Peyer's patch (tissue), 4 donors: ENCODE measurements at regions not wholly inside any gene's neighbourhood (a gene's known extent, or its start where the extent isn't known, plus 50 kb on each side); places are given as distances from the start of the nearest gene placed in this dataset.
A peak's percentile ranks its signal among the peaks of the same experiment; 100 is the strongest.

Source experiments
- DNase-seq, 3 donors: peaks; one replicate each; pipeline ENCODE4 v3.0.0-alpha.2; 2017 to 2019
- H3K27ac ChIP-seq, 4 donors: fragments of 200-600 bp; sonication (generic); one replicate each; pipeline ENCODE4 v1.5.1; 2016 to 2019
- H3K27me3 ChIP-seq, 2 donors: fragments of 200-600 bp; sonication (generic); one replicate each; pipeline ENCODE4 v1.5.1; 2019
- H3K36me3 ChIP-seq, 3 donors: fragments of 200-600 bp; sonication (generic); one replicate each; pipeline ENCODE4 v1.5.1; 2016 to 2019
- H3K4me1 ChIP-seq, 4 donors: fragments of 200-600 bp; sonication (generic); one replicate each; pipeline ENCODE4 v1.5.1; 2016 to 2019
- H3K4me3 ChIP-seq, 4 donors: fragments of 200-600 bp; sonication (generic); 1 replicate in 3 of 4; 2 replicates in 1 of 4; pipeline ENCODE4 v1.5.1; 2016 to 2019; ENCODE audit warnings: mild to moderate bottlenecking in 1 of 4
- H3K9me3 ChIP-seq, 4 donors: fragments of 200-600 bp; sonication (generic); one replicate each; pipeline ENCODE4 v1.5.1; 2016 to 2019; ENCODE audit warnings: mild to moderate bottlenecking in 1 of 4
- CTCF ChIP-seq, 6 experiments: fragments of 450-650 bp in 4 of 6; fragments of 200-600 bp in 2 of 6; sonication (generic) in 1 of 6; IDR thresholded peaks; one replicate each; pipeline ENCODE4 v1.5.1; 2017 to 2019; ENCODE audit warnings: antibody characterized with exemption in 6 of 6, mild to moderate bottlenecking in 3 of 6, moderate library complexity in 1 of 6
- POLR2A ChIP-seq, 2 donors: fragments of 450-650 bp; IDR thresholded peaks; one replicate each; pipeline ENCODE4 v1.5.1; 2017; ENCODE audit warnings: antibody characterized with exemption in 2 of 2, mild to moderate bottlenecking in 2 of 2, moderate library complexity in 2 of 2

- H3K27ac ChIP-seq = no peak overlapping the region
- H3K9me3 ChIP-seq = no peaks in the 10 kb centered on the region
- H3K36me3 ChIP-seq = no peaks in the 10 kb centered on the region
- H3K4me1 ChIP-seq = peaks cover 0 to 22% (median 3%) of the 10 kb centered on the region in 4 donors
- H3K4me3 ChIP-seq = no peak overlapping the region
- no peak for DNase-seq
- H3K27me3 ChIP-seq = no peaks in the 10 kb centered on the region
- no peak for TF ChIP-seq CTCF (IDR thresholded peaks at IDR 0.05)
- TF ChIP-seq POLR2A (IDR thresholded peaks at IDR 0.05) = no peak
Measured at GRCh38 chr12:46468813-46469212, 96.2 kb upstream of the SLC38A2 start.

GRCh38 chr12:46468160-46468559 is 95.6 kb upstream of the SLC38A2 start:
- no peaks in the 10 kb centered on the region for H3K27me3 ChIP-seq
- peak in 1 of 3 donors; percentile 69 for DNase-seq
- peak overlapping the region in 1 of 4 donors; percentile 66 for H3K27ac ChIP-seq
- H3K36me3 ChIP-seq = no peaks in the 10 kb centered on the region
- TF ChIP-seq POLR2A (IDR thresholded peaks at IDR 0.05) (no peak), CTCF (IDR thresholded peaks at IDR 0.05) (peak in 4 of 6 experiments; percentile 4 to 55 (median 46))
- no peaks in the 10 kb centered on the region for H3K9me3 ChIP-seq
- peaks cover 0 to 16% (median 0%) of the 10 kb centered on the region in 4 donors for H3K4me1 ChIP-seq
- H3K4me3 ChIP-seq = no peak overlapping the region

- Histone ChIP-seq H3K9me3 (no peaks in the 10 kb centered on the region), H3K27ac (no peak overlapping the region), H3K4me3 (no peak overlapping the region), H3K36me3 (no peaks in the 10 kb centered on the region), H3K27me3 (no peaks in the 10 kb centered on the region), H3K4me1 (peaks cover 0 to 14% (median 6%) of the 10 kb centered on the region in 4 donors)
- TF ChIP-seq CTCF (IDR thresholded peaks at IDR 0.05) (no peak), POLR2A (IDR thresholded peaks at IDR 0.05) (no peak)
- no peak for DNase-seq
Measured at GRCh38 chr12:46465307-46465706, 92.7 kb upstream of the SLC38A2 start.

- Histone ChIP-seq H3K4me3 (no peak overlapping the region), H3K27ac (no peak overlapping the region), H3K27me3 (no peaks in the 10 kb centered on the region), H3K9me3 (no peaks in the 10 kb centered on the region), H3K4me1 (peaks cover 0 to 18% (median 9%) of the 10 kb centered on the region in 4 donors), H3K36me3 (no peaks in the 10 kb centered on the region)
- DNase-seq = no peak
- TF ChIP-seq CTCF (IDR thresholded peaks at IDR 0.05) = no peak
- no peak for TF ChIP-seq POLR2A (IDR thresholded peaks at IDR 0.05)
Measured at GRCh38 chr12:46464863-46465262, 92.3 kb upstream of the SLC38A2 start.

- H3K36me3 ChIP-seq = no peaks in the 10 kb centered on the region
- peak overlapping the region in 1 of 4 donors; percentile 9 for H3K27ac ChIP-seq
- H3K4me1 ChIP-seq = peaks cover 0 to 26% (median 16%) of the 10 kb centered on the region in 4 donors
- H3K9me3 ChIP-seq = no peaks in the 10 kb centered on the region
- H3K4me3 ChIP-seq = no peak overlapping the region
- H3K27me3 ChIP-seq = no peaks in the 10 kb centered on the region
- DNase-seq = no peak
- no peak for TF ChIP-seq CTCF (IDR thresholded peaks at IDR 0.05)
Measured at GRCh38 chr12:46462641-46463355, 90.2 kb upstream of the SLC38A2 start.
